ENCODE measurements at regions not wholly inside any gene's neighbourhood (a gene's known extent, or its start where the extent isn't known, plus 50 kb on each side); places are given as distances from the start of the nearest gene placed in this dataset.

- DNase-seq (ENCODE audit: extremely low read depth in 1 of 4, low spot score in 3 of 4) (peak; percentile 8 to 13 (median 11)), FAIRE-seq (no peak), ATAC-seq (peak; percentile 64)
- no peaks in the 10 kb centered on the region; a peak in 1 of 5 replicates for H3K4me1 ChIP-seq (replicated peaks in 1 of 2; ENCODE audit: control insufficient read depth in 2 of 2, insufficient read depth in 2 of 2, low read length in 2 of 2)
- H3K36me3 ChIP-seq (ENCODE audit: control insufficient read depth, insufficient read depth, low read length): no peaks in the 10 kb centered on the region
- H3K27ac ChIP-seq (ENCODE audit: extremely low read depth, low read depth, low read length): no peak overlapping the region
- no peak overlapping the region for H3K9ac ChIP-seq (ENCODE audit: insufficient read depth in 1 of 2, low read depth in 2 of 2, low read length in 2 of 2)
- in situ Hi-C loops (cut with MboI) (no loop called here), intact Hi-C loops (cut with micrococcal nuclease) (no loop called here)
- no peak for TF ChIP-seq ZBTB2 (IDR thresholded peaks at IDR 0.05)
- TF ChIP-seq ZNF696 (CRISPR knock-in tag; conservative IDR thresholded peaks at IDR 0.05): no peak
- TF ChIP-seq ZC3H4 (CRISPR knock-in tag; IDR thresholded peaks at IDR 0.05; ENCODE audit: borderline replicate concordance): no peak
- no peak for TF ChIP-seq PTTG1 (tag; IDR thresholded peaks at IDR 0.05; ENCODE audit: low read depth)
- TF ChIP-seq TCF15 (CRISPR knock-in tag; IDR thresholded peaks at IDR 0.05): no peak
- peak; percentile 26; the same call in 1 of the 2 replicates for TF ChIP-seq NFE2 (IDR thresholded peaks at IDR 0.05; ENCODE audit: low read depth)
- no peak for TF ChIP-seq ZNF212 (CRISPR knock-in tag; IDR thresholded peaks at IDR 0.05)
- no peak for TF ChIP-seq MEF2D (tag; conservative IDR thresholded peaks at IDR 0.05; ENCODE audit: low read depth)
- no peak for TF ChIP-seq ZNF785 (CRISPR knock-in tag; IDR thresholded peaks at IDR 0.05)
- no peak for TF ChIP-seq TAL1 (IDR thresholded peaks at IDR 0.05)
- TF ChIP-seq COPS2 (conservative IDR thresholded peaks at IDR 0.05): no peak
- no peak for TF ChIP-seq RHOXF2B (CRISPR knock-in tag; conservative IDR thresholded peaks at IDR 0.05)
- TF ChIP-seq U2AF2 (optimal IDR thresholded peaks at IDR 0.05; ENCODE audit: low read depth, low read length): no peak
- peak; percentile 23; the same call in 1 of the 2 replicates for TF ChIP-seq GABPA (tag; conservative IDR thresholded peaks at IDR 0.05; ENCODE audit: low read depth)
- TF ChIP-seq ZNF224 (CRISPR knock-in tag; IDR thresholded peaks at IDR 0.05): no peak
- TF ChIP-seq ZNF316 (IDR thresholded peaks at IDR 0.05): peak; percentile 82
- peak; percentile 11; the same call in 1 of the 2 replicates for TF ChIP-seq MAFF (IDR thresholded peaks at IDR 0.05; ENCODE audit: low read length)
- TF ChIP-seq HDAC1 (IDR thresholded peaks at IDR 0.05): no peak
- peak; percentile 53; the same call in 1 of the 2 replicates for TF ChIP-seq MAFK (IDR thresholded peaks at IDR 0.05; ENCODE audit: low read length)
- peak; percentile 82 for TF ChIP-seq C11orf30 (IDR thresholded peaks at IDR 0.05; ENCODE audit: low read depth)
- peak; percentile 68; the same call in 1 of the 2 replicates for TF ChIP-seq MAFG (tag; conservative IDR thresholded peaks at IDR 0.05)
- TF ChIP-seq FOSL1 (tag; conservative IDR thresholded peaks at IDR 0.05): no peak
- TF ChIP-seq SPI1 (IDR thresholded peaks at IDR 0.05; ENCODE audit: borderline replicate concordance, low read depth, low read length): peak; percentile 20; the same call in 1 of the 2 replicates
- H3K9me3 ChIP-seq (replicated peaks; ENCODE audit: control insufficient read depth, insufficient read depth, low read depth, low read length): no peaks in the 10 kb centered on the region
- H4K20me1 ChIP-seq (replicated peaks; ENCODE audit: control insufficient read depth, insufficient read depth, low read length): no peaks in the 10 kb centered on the region
- ChIA-PET CTCF (ENCODE audit: low intra/inter-chr PET ratio) (no interaction called here), POLR2A (interaction anchor here (0.7 kb wide), 1 partner anchor 9 kb away, joined by 4 read pairs; no protein-coding TSS in a partner anchor)
- no peaks in the 10 kb centered on the region for H3K79me2 ChIP-seq (ENCODE audit: control insufficient read depth, insufficient read depth, low read length)
- H3K9me1 ChIP-seq (ENCODE audit: control insufficient read depth, insufficient read depth, low read length): no peaks in the 10 kb centered on the region
- H2AFZ ChIP-seq (ENCODE audit: low read depth, low read length): no peak overlapping the region
- H3K4me3 ChIP-seq: no peak overlapping the region
- H3K4me2 ChIP-seq (ENCODE audit: insufficient read depth, low read length): no peak overlapping the region
- WGBS (ENCODE audit: insufficient coverage, low coverage, missing lambda C conversion rate): 6% methylated on average over 3 of the region's 10 CpGs
- no TSS peak for BruUV-seq (replicated peaks)
- peaks cover 0 to 38% of the 10 kb centered on the region in 2 experiments; a peak in 2 of 5 replicates for H3K27me3 ChIP-seq (ENCODE audit: control insufficient read depth in 2 of 2, insufficient read depth in 2 of 2, low read length in 2 of 2)
These were observed 239.8 kb downstream of the HAUS1 start for GRCh38 chr18:46343931-46344372.
